HFF-Myc (cell line): ENCODE measurements at regions not wholly inside any gene's neighbourhood (a gene's known extent, or its start where the extent isn't known, plus 50 kb on each side); places are given as distances from the start of the nearest gene placed in this dataset.

Experiments used
- DNase-seq: peaks from one replicate; pipeline ENCODE4 v3.0.0-alpha.2; 2011; ENCODE audit warnings: low read depth; ENCODE audit errors: extremely low read depth
- H3K4me3 ChIP-seq: replicated peaks from 2 replicates; pipeline ENCODE4 v1.5.1; 2011; ENCODE audit warnings: low read depth, mild to moderate bottlenecking, control low read depth, low read length
- TF ChIP-seq, protein P1 (sequence below): IDR thresholded peaks from 2 replicates; pipeline ENCODE4 v1.5.1; 2012; ENCODE audit warnings: mild to moderate bottlenecking, low read depth, low read length, control low read depth; ENCODE audit errors: missing control alignments

DNA sequence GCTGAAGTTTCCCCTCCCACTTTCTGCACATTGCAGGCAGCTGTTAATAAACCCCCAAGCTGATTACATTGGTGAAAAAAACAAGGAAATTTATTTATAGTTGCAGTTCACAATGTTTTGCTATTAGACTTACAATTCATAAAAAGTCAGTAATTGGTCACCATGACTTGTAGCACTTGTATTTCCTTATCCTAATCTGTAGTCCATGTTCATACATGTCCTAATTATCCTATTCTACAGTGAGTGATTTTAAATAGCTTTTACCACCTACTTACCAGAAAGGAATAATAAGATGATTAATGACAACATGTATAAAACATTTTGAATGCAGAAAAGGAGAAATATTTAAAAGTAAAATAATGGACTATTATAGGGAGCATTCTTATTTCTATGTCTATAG is 760.0 kb upstream of the RIOK2 start:
- TF ChIP-seq, protein P1, sequence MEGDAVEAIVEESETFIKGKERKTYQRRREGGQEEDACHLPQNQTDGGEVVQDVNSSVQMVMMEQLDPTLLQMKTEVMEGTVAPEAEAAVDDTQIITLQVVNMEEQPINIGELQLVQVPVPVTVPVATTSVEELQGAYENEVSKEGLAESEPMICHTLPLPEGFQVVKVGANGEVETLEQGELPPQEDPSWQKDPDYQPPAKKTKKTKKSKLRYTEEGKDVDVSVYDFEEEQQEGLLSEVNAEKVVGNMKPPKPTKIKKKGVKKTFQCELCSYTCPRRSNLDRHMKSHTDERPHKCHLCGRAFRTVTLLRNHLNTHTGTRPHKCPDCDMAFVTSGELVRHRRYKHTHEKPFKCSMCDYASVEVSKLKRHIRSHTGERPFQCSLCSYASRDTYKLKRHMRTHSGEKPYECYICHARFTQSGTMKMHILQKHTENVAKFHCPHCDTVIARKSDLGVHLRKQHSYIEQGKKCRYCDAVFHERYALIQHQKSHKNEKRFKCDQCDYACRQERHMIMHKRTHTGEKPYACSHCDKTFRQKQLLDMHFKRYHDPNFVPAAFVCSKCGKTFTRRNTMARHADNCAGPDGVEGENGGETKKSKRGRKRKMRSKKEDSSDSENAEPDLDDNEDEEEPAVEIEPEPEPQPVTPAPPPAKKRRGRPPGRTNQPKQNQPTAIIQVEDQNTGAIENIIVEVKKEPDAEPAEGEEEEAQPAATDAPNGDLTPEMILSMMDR: no peak
- no peak overlapping the region for H3K4me3 ChIP-seq
- no peak for DNase-seq

DNA sequence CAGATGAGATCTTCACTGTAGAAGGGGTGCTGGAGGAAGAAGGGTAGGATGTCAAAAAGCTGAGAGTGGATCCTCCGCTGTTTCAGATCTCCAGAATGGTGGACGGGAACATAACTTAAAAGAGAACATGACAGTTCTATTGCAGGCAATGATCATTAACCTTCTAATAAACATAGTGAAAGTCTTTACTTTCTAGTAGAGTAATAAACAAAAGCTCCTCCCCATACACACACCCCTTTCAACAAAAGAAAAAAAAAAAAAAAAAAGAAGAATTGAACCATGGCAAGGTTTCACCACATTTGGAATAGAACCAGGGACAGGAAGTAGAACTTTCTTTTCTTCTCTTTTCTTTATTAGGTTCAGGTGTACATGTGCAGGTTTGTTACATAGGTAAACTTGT is 768.1 kb upstream of the RIOK2 start:
- TF ChIP-seq, protein P1: no peak
- no peak for DNase-seq

DNA sequence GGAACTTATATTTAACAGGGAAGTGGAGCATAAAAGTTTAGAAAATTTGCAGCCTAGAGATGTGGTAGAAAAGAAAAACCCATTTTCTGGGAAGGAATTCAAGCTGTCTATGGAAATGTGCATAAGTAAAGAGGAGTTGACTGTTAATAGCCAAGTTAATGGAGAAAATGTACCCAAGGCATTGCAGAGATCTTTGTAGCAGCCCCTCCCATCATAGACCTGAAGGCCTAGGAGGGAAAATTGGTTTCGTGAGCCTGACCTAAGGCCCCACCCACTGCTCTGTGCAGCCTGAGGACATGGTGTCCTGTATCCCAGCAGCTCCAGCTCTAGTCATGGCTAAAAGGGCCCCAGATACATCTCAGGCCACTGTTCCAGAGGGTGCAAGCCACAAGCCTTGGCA is 772.4 kb upstream of the RIOK2 start:
- DNase-seq: no peak
- TF ChIP-seq, protein P1: no peak
- H3K4me3 ChIP-seq: no peak overlapping the region

More for the DNA sequence above, 768.1 kb upstream of the RIOK2 start:
- no peak overlapping the region for H3K4me3 ChIP-seq

DNA sequence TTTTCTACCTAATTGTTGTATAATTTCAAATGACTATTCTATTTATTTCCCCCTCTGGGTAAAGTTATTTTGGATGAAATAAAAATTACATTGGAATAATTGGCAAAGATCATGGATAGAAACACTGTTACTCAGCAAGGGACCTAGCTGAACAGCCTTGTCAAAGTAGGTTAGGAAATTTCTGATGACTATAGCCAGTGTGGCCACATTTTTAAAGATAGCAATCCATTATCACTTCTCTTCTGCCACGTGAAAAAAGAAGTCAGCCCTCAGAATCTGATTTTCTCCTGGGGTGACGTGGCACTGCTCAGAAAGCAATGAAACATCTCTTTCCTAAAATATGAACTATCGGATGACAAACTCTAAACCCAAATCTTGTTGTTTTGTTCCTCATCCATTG is 784.2 kb upstream of the RIOK2 start:
- H3K4me3 ChIP-seq: no peak overlapping the region
- DNase-seq: no peak
- TF ChIP-seq, protein P1: no peak

DNA sequence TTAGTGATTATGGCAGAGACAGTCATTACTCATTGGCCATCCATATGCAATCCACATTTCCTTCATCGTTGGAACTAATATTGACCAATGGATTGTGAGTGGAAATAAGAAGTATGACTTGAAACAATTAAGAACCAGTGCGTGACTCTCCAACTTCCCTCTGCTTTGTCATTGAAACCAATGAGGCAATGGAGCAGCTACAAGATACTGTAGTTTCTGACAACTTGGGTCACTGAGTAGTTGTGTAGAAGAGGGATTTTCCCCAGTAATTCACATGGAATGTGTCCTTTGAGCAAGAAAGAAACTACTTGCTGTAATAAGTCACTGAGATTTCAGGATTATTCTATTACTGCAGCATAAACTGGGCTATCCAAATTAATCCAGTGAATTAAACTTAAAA is 785.3 kb upstream of the RIOK2 start:
- DNase-seq: no peak
- TF ChIP-seq, protein P1: no peak
- no peak overlapping the region for H3K4me3 ChIP-seq

DNA sequence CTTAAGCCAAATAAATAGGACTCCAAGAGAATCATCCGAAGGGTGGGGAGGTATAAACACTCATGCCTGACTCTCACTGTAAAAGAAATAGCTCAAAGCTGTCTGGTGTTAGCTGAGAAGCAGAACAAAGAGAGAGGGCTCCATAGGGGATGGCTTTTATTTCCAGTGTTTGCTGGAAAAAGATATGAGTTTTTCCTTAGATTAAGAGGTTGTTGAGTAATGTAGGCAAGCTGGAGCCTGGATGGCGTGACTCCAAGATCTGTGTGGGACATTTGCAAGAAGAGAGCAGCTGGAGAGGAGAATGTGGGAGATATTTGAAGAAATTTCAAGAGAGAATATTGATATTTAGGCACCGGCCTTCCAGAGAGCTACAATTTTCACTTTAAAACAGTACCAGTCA is 793.7 kb upstream of the RGMB start:
- TF ChIP-seq, protein P1: no peak
- H3K4me3 ChIP-seq: no peak overlapping the region
- peak; percentile 1 for DNase-seq

DNA sequence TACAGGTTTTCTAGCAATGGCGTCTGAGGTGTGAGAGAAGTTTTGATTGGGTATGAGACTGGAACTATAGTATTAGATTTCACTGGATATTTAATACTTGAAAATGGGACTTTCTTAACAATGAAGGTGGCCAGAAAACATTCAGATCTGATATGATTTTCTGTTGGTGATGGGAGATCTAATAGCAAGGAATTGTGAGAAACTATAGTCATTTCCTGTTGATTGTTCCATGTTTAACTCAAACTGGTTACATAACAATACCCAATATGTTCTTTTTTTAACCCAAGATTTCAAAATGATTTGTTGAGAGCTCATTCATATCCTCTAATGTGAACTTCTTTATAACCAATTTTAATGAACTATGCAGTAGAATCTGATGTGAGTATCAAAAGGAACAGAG is 793.2 kb upstream of the RGMB start:
- H3K4me3 ChIP-seq: no peak overlapping the region
- TF ChIP-seq, protein P1: no peak
- no peak for DNase-seq
